ENCODE measurements at regions not wholly inside any gene's neighbourhood (a gene's known extent, or its start where the extent isn't known, plus 50 kb on each side); places are given as distances from the start of the nearest gene placed in this dataset.

- no peak for DNase-seq
Observed at GRCh38 chr15:45743426-45744235, 108.8 kb downstream of the SQOR start.

- no peak for DNase-seq
Observed at GRCh38 chr15:45744236-45744589, 109.4 kb downstream of the SQOR start.

- no peak for DNase-seq
Observed at GRCh38 chr15:45747426-45747825, 112.6 kb downstream of the SQOR start.

- DNase-seq = no peak
Observed at GRCh38 chr15:45751629-45752028, 116.8 kb downstream of the SQOR start.

GRCh38 chr15:45759936-45760335 lies 125.1 kb downstream of the SQOR start:
- no peak for DNase-seq

GRCh38 chr15:45762726-45763125 lies 127.9 kb downstream of the SQOR start:
- no peak for DNase-seq

GRCh38 chr15:45763170-45763869 lies 128.5 kb downstream of the SQOR start:
- DNase-seq = no peak

GRCh38 chr15:45773149-45773548 lies 138.3 kb downstream of the SQOR start:
- no peak for DNase-seq

GRCh38 chr15:45776772-45777171 lies 141.9 kb downstream of the SQOR start:
- no peak for DNase-seq

GRCh38 chr15:45777781-45778180 lies 143.0 kb downstream of the SQOR start:
- DNase-seq = no peak

- no peak for DNase-seq
Observed at GRCh38 chr15:45780352-45780751, 145.5 kb downstream of the SQOR start.

- no peak for DNase-seq
Observed at GRCh38 chr15:45784656-45785055, 149.8 kb downstream of the SQOR start.

GRCh38 chr15:45785897-45786296 lies 151.1 kb downstream of the SQOR start:
- DNase-seq = no peak

GRCh38 chr15:45790325-45790943 lies 155.6 kb downstream of the SQOR start:
- no peak for DNase-seq

- no peak for DNase-seq
Observed at GRCh38 chr15:45794304-45794703, 159.5 kb downstream of the SQOR start.

- DNase-seq = no peak
Observed at GRCh38 chr15:45794712-45795439, 160.0 kb downstream of the SQOR start.

GRCh38 chr15:45795440-45796069 lies 160.7 kb downstream of the SQOR start:
- peak in 9 of 58 donors; percentile 1 to 16 (median 4) for DNase-seq

- DNase-seq = no peak
Observed at GRCh38 chr15:45796433-45796832, 161.6 kb downstream of the SQOR start.

GRCh38 chr15:45799508-45799907 lies 164.7 kb downstream of the SQOR start:
- DNase-seq = no peak

- DNase-seq = no peak
Observed at GRCh38 chr15:45801543-45801942, 166.7 kb downstream of the SQOR start.

- no peak for DNase-seq
Observed at GRCh38 chr15:45802140-45802539, 167.3 kb downstream of the SQOR start.

Measured in anterior cingulate cortex (tissue), 58 donors.